ENCODE measurements at regions not wholly inside any gene's neighbourhood (a gene's known extent, or its start where the extent isn't known, plus 50 kb on each side); places are given as distances from the start of the nearest gene placed in this dataset.

GRCh38 chr1:232209357-232209756, 420.6 kb downstream of the SIPA1L2 start (continued):
- TF ChIP-seq RBBP5 (IDR thresholded peaks at IDR 0.05; ENCODE audit: borderline replicate concordance, low read depth, low read length), result no peak

Data from H1 (cell line).